Stimulated activated CD8-positive, alpha-beta memory T cell treated with anti-CD3 and anti-CD28 coated beads, Interleukin-2, amount 100 ng/mL, for 1 hour (primary cell): ENCODE measurements at regions not wholly inside any gene's neighbourhood (a gene's known extent, or its start where the extent isn't known, plus 50 kb on each side); places are given as distances from the start of the nearest gene placed in this dataset.

Experiments
- DNase-seq, 2 donors: peaks; one replicate each; pipeline ENCODE4 v3.0.0-alpha.2; 2020; ENCODE audit warnings: low read depth in 2 of 2

DNA sequence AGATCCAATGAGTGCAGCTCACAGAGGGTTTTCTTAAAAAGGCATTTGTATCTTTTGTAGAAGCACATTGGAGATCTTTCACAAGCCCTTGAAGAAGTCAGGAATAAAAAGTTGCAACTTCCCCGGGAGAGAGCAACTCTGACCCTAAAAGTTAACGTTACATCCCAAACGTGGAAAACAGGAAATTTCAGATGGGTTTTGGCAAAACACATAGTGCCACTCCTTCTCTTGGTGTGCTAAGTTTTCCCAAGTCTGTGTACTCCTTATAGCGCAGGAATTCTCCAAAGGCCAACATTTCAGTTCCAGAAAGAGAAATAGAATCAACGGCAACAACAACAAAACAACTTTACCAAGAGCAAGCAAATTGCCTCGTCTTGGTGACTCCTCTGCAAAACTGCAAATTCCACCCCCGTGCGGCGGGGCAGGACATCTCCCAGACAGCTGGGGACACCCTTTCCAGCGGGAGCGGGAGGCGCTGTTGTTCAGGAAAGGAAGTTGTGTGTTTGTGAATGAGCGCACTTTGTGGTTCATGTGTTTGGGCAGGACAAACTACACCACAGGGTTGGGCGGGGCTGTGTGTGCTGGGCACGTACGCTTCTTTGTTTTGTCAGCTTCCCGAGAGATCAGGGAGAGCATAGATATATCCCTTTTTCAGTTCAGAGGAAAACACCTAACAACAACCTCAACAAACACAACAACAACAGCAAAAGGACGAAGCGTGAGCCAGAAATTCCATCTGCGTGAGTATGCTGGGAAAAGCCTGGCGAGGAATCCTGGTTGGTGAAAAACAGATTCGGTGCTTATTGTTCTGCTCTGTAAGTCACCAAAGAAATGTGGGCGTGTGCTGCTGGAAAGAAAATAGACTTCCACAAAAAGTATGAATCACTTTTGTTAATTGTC lies 294.7 kb upstream of the PITRM1 start:
- no peak for DNase-seq

- DNase-seq: no peak
Observed at GRCh38 chr10:3465406-3465891, 292.9 kb upstream of the PITRM1 start.

DNA sequence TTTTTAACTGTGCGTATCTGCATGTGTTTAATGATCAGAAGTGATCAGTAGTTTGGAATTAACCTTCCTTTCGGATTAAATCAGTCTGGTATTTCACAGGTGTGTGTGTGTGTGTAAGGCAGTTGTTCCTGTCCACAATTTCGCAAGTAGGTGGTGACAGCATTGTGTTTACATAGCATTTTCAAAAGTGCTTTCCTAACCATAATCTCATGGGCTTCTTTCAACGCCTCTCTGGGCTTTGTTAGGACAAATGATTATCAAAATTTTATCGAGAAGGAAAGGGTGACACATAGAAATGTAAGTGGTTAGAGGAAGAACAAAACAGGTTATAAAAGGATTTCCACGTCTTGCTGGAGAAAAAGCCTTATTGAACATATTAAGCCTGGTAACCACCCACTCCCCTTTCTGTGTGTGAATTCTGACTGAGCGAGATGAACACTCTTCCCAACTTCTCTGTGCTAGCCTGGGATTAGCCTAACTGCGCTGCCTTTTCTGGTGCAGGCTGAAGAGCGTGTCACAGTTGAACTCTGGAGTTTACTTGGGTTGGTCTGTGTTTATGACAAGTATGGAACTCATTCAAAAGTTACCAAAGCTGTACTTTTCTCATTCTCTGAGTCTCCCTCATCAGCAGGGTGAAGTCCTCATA lies 292.3 kb upstream of the PITRM1 start:
- no peak for DNase-seq

DNA sequence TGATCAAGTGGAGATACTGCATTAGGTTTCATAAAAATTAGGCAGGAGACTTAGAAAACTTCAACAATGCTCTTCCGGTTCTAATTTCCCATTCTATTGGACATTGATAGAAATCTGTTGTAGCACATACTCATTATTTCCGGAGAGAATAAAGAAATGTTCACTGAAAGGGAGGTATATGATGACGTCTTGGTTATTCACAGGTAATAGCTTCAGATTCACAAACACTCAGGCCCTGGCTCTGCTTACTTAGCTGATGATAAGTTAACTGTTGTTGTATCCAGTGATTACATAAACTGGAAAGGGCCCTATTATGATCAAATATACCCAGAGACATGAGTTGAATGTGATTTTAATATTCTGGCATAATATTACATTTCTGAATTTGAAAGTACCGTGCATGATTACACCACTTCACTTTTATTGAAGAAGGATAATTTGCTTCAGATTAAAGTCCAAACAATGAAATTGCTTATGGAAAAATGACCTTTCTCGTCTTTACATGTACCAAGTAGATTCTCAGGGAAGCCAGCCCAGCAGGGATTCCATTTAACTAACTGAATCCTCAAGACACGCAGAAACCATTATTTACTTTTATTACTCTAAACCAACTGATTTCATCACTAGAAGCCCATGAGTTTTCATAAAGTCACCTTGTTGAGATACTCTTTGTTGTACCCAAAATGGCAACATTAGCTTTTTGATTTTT lies 288.0 kb upstream of the PITRM1 start:
- DNase-seq: no peak

DNA sequence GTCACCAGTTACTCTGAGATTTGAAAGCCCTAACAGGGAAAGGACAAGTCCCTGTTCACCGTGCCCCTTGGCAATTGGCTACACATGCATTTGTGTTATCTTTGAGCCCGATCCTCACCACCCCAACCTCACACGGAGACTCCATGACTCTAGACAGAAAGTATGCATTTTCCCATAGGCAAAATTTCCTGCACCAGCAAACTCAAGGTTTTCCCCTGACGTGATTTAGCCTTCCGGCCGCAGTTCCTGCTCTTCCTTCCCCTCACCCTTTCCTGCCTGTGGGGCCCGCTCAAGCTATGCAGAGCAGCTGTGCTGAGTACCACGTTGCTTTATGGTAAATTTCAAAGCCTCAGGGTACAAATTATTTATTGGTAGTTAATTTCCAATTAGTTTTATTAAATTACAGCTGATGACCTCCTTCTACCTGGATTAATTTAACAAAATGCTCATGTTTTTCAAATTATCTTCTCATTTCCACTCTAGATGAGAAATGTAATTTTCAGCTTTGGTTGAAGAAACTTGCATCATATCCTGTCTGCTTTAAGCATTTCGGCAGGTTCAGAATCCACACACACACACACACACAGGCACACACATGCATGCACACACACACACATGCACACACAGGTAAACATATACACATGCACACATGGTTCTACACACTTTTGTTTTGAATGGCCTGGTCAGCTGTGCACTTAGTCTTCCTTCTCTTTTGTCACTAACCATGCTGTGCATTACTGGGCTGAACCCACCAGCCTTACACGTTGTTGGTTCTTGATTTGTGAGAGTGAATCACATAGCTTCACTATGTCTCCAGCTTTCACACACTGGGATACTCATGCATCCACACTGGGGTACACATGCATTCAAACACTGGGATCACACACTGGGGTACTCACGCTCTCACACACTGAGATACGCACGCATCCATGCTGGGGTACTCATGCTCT lies 283.1 kb upstream of the PITRM1 start:
- DNase-seq: no peak

GRCh38 chr10:3452683-3453361 lies 280.2 kb upstream of the PITRM1 start:
- no peak for DNase-seq

- DNase-seq: no peak
Observed at GRCh38 chr10:3452173-3452626, 279.6 kb upstream of the PITRM1 start.

DNA sequence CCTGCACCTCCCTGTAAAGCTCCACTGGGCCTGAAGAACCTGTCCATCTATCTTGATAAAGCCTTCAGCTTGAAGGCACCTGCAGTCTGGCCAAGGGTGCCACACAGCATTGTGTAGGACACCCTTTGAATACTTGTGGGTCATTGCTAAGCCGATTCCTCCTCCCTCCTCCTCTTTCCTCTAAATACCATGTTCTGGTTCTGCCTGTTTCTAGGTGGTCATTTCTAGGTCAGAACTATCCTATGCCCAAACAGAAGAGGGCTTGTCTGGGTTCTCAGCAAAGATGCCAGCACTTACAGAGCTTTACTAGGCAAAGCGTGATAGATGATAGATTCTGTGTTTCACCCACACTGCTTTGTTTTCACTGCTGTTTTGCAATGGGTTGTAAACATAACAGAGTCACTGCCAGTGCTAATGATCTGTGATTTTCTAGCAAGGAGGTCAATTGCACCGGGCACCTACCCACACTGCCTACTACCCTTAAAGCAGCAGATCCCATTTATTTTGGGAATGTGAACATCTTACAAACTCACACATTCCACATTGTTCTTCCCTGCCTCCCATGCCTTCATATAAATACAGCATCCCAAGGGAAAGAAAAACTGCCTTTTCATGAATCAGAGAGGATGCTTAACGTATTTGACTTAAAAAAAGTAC lies 279.1 kb upstream of the PITRM1 start:
- no peak for DNase-seq

GRCh38 chr10:3446221-3446620 lies 273.6 kb upstream of the PITRM1 start:
- DNase-seq: no peak

DNA sequence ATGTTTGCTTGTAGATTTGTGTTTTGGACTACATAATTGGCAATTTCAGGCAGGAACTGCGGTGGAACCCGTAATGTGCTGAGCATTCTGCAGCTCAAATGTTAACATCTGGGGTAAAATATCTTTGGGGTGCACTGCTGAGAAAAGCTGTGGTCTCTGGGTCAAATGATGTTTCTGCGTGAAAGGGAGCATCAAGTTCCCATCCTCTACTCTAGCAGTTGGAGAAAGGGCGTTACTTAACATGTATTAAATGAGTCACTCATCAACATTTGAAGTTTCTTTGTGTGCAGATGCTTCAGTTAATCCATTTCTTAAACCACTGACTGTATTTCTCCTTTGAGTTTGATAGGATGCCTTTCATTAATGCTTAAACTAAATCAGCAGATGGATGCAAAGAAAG lies 273.1 kb upstream of the PITRM1 start:
- no peak for DNase-seq

- DNase-seq: no peak
Observed at GRCh38 chr10:3442451-3442990, 269.9 kb upstream of the PITRM1 start.

GRCh38 chr10:3439183-3439582 lies 266.6 kb upstream of the PITRM1 start:
- DNase-seq: no peak

DNA sequence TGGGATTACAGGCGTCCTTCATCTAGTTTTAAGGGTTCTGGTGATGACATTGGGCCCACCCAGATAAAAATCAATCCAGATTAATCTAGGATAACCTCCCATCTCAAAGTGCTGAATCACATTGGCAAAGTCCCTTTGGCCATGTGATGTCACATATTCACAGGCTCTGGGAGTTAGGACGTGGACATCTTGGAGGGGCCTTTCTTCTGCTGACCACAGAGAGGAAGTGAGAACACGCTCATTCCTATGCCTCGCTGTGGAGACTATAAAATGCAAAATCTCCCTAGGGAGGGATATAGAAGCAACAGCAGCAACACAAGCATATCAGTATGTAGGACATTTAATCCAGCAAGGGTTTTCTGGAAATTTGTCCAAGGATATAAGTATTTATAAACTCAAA lies 266.0 kb upstream of the PITRM1 start:
- no peak for DNase-seq

GRCh38 chr10:3435671-3436070 lies 263.1 kb upstream of the PITRM1 start:
- no peak for DNase-seq

DNA sequence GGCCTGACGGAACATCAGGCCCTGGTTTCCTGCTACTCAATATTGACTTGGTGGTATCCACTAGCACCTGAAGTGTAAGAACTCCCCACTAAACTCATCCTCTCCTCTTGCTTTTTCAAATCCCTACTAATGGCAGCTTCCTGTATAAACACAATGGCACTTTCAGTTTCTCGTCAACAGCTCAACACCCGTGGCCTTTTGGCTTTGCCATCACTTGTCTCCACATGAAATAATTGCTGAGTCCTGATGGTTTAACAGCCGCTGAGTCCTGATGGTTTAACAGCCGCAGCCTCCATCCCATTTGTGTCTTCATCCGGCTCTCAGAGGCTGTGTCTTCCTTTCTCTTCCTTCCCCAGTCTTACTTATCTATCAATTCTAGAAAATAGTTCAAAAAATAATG lies 261.4 kb upstream of the PITRM1 start:
- DNase-seq: no peak

GRCh38 chr10:3433131-3433530 lies 260.5 kb upstream of the PITRM1 start:
- no peak for DNase-seq

DNA sequence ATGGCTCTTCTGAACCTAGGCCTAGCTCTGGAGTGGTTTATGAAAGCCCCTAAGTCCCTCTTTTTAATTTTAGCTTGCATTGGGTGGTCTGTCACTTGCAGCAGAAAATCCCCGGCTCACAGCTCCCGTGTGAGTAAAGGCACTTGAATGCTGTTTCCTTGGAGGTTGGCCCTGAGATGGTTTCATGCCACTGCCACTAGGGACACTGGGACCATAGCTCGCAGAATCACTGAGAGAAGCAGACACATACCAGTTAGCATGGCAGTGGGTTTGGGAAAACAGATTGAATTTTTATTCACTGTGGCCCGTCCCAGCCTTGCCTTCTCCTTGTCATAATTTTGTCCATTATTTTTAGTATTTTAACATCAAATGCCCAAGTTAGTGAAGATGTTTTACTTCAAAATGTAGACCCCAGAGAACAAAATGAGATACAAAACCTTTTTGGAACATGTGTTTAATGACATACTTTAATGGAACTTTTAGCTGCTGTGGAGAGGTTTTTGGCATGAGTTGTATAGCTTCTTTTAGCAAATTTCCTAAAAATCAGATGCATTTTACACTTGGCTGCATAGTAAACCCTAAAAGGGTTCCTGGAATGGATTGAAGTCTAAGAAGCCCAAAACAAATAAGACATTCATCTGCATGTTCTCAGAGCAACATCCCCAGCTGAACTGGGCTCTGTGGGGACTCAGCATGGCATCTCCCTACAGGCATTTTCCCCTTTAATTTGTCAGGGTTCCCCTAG lies 259.7 kb upstream of the PITRM1 start:
- no peak for DNase-seq

- DNase-seq: no peak
Observed at GRCh38 chr10:3430501-3430900, 257.9 kb upstream of the PITRM1 start.

GRCh38 chr10:3429676-3430075 lies 257.1 kb upstream of the PITRM1 start:
- no peak for DNase-seq
